HepG2 (cell line): ENCODE measurements at regions not wholly inside any gene's neighbourhood (a gene's known extent, or its start where the extent isn't known, plus 50 kb on each side); places are given as distances from the start of the nearest gene placed in this dataset.

Experiments used
- EP300 ChIP-seq, 3 experiments: sonication (generic) in 1 of 3; formaldehyde crosslinking in 1 of 3; IDR thresholded peaks; 2 replicates each; pipeline versions ENCODE4 v1.5.1 to v1.6.1; 2011 to 2020; ENCODE audit warnings: low read depth in 2 of 3, low read length in 2 of 3, borderline replicate concordance in 1 of 3, improper control_type of control experiment in 1 of 3, mild to moderate bottlenecking in 1 of 3, missing genetic modification reagents in 1 of 3, moderate library complexity in 1 of 3
- KDM5A ChIP-seq: fragments of 200-600 bp; sonication (generic); IDR thresholded peaks from 2 replicates; pipeline ENCODE4 v1.7.0; 2018; ENCODE audit warnings: antibody characterized with exemption, mild to moderate bottlenecking, low read length, borderline replicate concordance
- NR2F1 ChIP-seq, 2 experiments: fragments of 450-650 bp in 1 of 2; formaldehyde crosslinking in 1 of 2; IDR thresholded peaks; 2 replicates each; pipeline versions ENCODE4 v1.5.0 to v1.6.1; 2016 to 2020; ENCODE audit warnings: mild to moderate bottlenecking in 1 of 2, missing compliant biosample characterization in 1 of 2, missing genetic modification reagents in 1 of 2, moderate library complexity in 1 of 2
- SUZ12 ChIP-seq: fragments of 150-350 bp; IDR thresholded peaks from 2 replicates; pipeline ENCODE4 v1.6.1; 2014; ENCODE audit warnings: low read depth, low read length
- TBX3 ChIP-seq: fragments of 450-650 bp; IDR thresholded peaks from 2 replicates; pipeline ENCODE4 v1.6.1; 2017; ENCODE audit warnings: antibody characterized with exemption, mild to moderate bottlenecking, inconsistent platforms, borderline replicate concordance
- TF ChIP-seq, protein P1 (sequence below): sonication (generic); formaldehyde crosslinking; IDR thresholded peaks from 2 replicates; pipeline ENCODE4 v1.5.0; 2020; ENCODE audit warnings: mild to moderate bottlenecking, missing genetic modification reagents, moderate library complexity
- TF ChIP-seq, protein P2 (sequence below): sonication (generic); formaldehyde crosslinking; IDR thresholded peaks from 2 replicates; pipeline ENCODE4 v1.4.0; 2020; ENCODE audit warnings: low read depth, mild to moderate bottlenecking, missing genetic modification reagents

- TF ChIP-seq, protein P1, sequence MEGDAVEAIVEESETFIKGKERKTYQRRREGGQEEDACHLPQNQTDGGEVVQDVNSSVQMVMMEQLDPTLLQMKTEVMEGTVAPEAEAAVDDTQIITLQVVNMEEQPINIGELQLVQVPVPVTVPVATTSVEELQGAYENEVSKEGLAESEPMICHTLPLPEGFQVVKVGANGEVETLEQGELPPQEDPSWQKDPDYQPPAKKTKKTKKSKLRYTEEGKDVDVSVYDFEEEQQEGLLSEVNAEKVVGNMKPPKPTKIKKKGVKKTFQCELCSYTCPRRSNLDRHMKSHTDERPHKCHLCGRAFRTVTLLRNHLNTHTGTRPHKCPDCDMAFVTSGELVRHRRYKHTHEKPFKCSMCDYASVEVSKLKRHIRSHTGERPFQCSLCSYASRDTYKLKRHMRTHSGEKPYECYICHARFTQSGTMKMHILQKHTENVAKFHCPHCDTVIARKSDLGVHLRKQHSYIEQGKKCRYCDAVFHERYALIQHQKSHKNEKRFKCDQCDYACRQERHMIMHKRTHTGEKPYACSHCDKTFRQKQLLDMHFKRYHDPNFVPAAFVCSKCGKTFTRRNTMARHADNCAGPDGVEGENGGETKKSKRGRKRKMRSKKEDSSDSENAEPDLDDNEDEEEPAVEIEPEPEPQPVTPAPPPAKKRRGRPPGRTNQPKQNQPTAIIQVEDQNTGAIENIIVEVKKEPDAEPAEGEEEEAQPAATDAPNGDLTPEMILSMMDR (CRISPR knock-in tag) = no peak
- TF ChIP-seq TBX3 (no peak), KDM5A (no peak), EP300 (IDR thresholded peaks at IDR 0.05; ENCODE audit: low read depth in 2 of 2, low read length in 2 of 2) (no peak), EP300 (CRISPR knock-in tag; IDR thresholded peaks at IDR 0.05; ENCODE audit: borderline replicate concordance) (no peak), SUZ12 (no peak), NR2F1 (CRISPR knock-in tag; IDR thresholded peaks at IDR 0.05) (no peak)
- TF ChIP-seq, protein P2, sequence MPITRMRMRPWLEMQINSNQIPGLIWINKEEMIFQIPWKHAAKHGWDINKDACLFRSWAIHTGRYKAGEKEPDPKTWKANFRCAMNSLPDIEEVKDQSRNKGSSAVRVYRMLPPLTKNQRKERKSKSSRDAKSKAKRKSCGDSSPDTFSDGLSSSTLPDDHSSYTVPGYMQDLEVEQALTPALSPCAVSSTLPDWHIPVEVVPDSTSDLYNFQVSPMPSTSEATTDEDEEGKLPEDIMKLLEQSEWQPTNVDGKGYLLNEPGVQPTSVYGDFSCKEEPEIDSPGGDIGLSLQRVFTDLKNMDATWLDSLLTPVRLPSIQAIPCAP (CRISPR knock-in tag) = no peak
Measured at GRCh38 chrX:100478714-100479306, 68.7 kb upstream of the PCDH19 start.
